Mesenchymal stem cell (in vitro differentiated cells and primary cell): ENCODE measurements at regions not wholly inside any gene's neighbourhood (a gene's known extent, or its start where the extent isn't known, plus 50 kb on each side); places are given as distances from the start of the nearest gene placed in this dataset.

Experiments
- DNase-seq: peaks from one replicate; pipeline ENCODE4 v3.0.0-alpha.2; 2013
- H2AFZ ChIP-seq: one replicate; pipeline ENCODE4 v1.6.1; 2013; ENCODE audit warnings: low read depth, mild to moderate bottlenecking, control low read depth, inconsistent platforms, low read length, moderate library complexity
- H2AK5ac ChIP-seq: 2 replicates; pipeline ENCODE4 v1.6.1; 2013; ENCODE audit warnings: low read length, moderate library complexity, mild to moderate bottlenecking, inconsistent platforms; ENCODE audit not compliant: severe bottlenecking
- H2BK120ac ChIP-seq: one replicate; pipeline ENCODE4 v1.6.1; 2013; ENCODE audit warnings: low read depth, mild to moderate bottlenecking, inconsistent platforms, low read length, moderate library complexity
- H2BK12ac ChIP-seq, 2 experiments: one replicate each; pipeline ENCODE4 v1.6.1; 2013; ENCODE audit warnings: inconsistent platforms in 2 of 2, low read length in 2 of 2, mild to moderate bottlenecking in 2 of 2, moderate library complexity in 2 of 2, control low read depth in 1 of 2
- H2BK15ac ChIP-seq: one replicate; pipeline ENCODE4 v1.6.1; 2013; ENCODE audit warnings: mild to moderate bottlenecking, low read depth, inconsistent platforms; ENCODE audit not compliant: poor library complexity, severe bottlenecking
- H2BK5ac ChIP-seq: 2 replicates; pipeline ENCODE4 v1.6.1; 2013; ENCODE audit warnings: low read depth, mild to moderate bottlenecking, low read length, control low read depth, inconsistent platforms; ENCODE audit not compliant: poor library complexity, severe bottlenecking
- H3K14ac ChIP-seq, 2 experiments: one replicate each; pipeline ENCODE4 v1.6.1; 2013; ENCODE audit warnings: inconsistent platforms in 2 of 2, low read length in 2 of 2, control low read depth in 1 of 2, mild to moderate bottlenecking in 1 of 2, moderate library complexity in 1 of 2
- H3K18ac ChIP-seq, 2 experiments: one replicate each; pipeline ENCODE4 v1.6.1; 2013; ENCODE audit warnings: inconsistent platforms in 2 of 2, low read length in 2 of 2, control low read depth in 1 of 2, low read depth in 1 of 2, mild to moderate bottlenecking in 1 of 2
- H3K23ac ChIP-seq, 2 experiments: one replicate each; pipeline ENCODE4 v1.6.1; 2013; ENCODE audit warnings: inconsistent platforms in 2 of 2, low read length in 2 of 2, mild to moderate bottlenecking in 2 of 2, moderate library complexity in 2 of 2, control low read depth in 1 of 2
- H3K27ac ChIP-seq: 2 replicates; pipeline ENCODE4 v1.5.1; 2013; ENCODE audit warnings: mild to moderate bottlenecking, moderate library complexity, low read length, control low read depth, inconsistent platforms; ENCODE audit not compliant: poor library complexity, severe bottlenecking
- H3K27me3 ChIP-seq, 2 experiments: 2 replicates each; pipeline versions ENCODE4 v1.6.1 to v1.7.0; 2013; ENCODE audit warnings: low read length in 2 of 2, mild to moderate bottlenecking in 2 of 2, moderate library complexity in 2 of 2, control low read depth in 1 of 2, inconsistent platforms in 1 of 2; ENCODE audit not compliant: control insufficient read depth in 1 of 2, insufficient read depth in 1 of 2
- H3K36me3 ChIP-seq, 2 experiments: 2 replicates each; pipeline versions ENCODE4 v1.6.1 to v1.7.0; 2013; ENCODE audit warnings: low read length in 2 of 2, control low read depth in 1 of 2, inconsistent platforms in 1 of 2, low read depth in 1 of 2, mild to moderate bottlenecking in 1 of 2; ENCODE audit not compliant: insufficient read depth in 2 of 2, control insufficient read depth in 1 of 2
- H3K4ac ChIP-seq, 2 experiments: one replicate each; pipeline ENCODE4 v1.6.1; 2013; ENCODE audit warnings: inconsistent platforms in 2 of 2, low read length in 2 of 2, mild to moderate bottlenecking in 2 of 2, moderate library complexity in 2 of 2, control low read depth in 1 of 2, low read depth in 1 of 2
- H3K4me1 ChIP-seq: 2 replicates; pipeline ENCODE4 v1.6.1; 2013; ENCODE audit warnings: low read depth, low read length, control low read depth; ENCODE audit not compliant: control insufficient read depth, insufficient read depth
- H3K4me2 ChIP-seq: 2 replicates; pipeline ENCODE4 v1.6.1; 2013; ENCODE audit warnings: low read length, mild to moderate bottlenecking, inconsistent platforms; ENCODE audit not compliant: poor library complexity, severe bottlenecking
- H3K4me3 ChIP-seq, 2 experiments: 2 replicates each; pipeline versions ENCODE4 v1.5.1 to v1.7.0; 2013; ENCODE audit warnings: low read length in 2 of 2, mild to moderate bottlenecking in 2 of 2, control low read depth in 1 of 2, low read depth in 1 of 2; ENCODE audit not compliant: insufficient read depth in 1 of 2
- H3K79me1 ChIP-seq: replicated peaks from 2 replicates; pipeline ENCODE4 v1.6.1; 2013; ENCODE audit warnings: mild to moderate bottlenecking, control low read depth, low read length, inconsistent platforms; ENCODE audit not compliant: poor library complexity, severe bottlenecking
- H3K9ac ChIP-seq: 2 replicates; pipeline ENCODE4 v1.7.0; 2013; ENCODE audit warnings: mild to moderate bottlenecking, low read length, moderate library complexity
- H3K9me3 ChIP-seq: 2 replicates; pipeline ENCODE4 v1.7.0; 2013; ENCODE audit warnings: mild to moderate bottlenecking, low read length; ENCODE audit not compliant: control insufficient read depth
- H4K8ac ChIP-seq: one replicate; pipeline ENCODE4 v1.6.1; 2013; ENCODE audit warnings: inconsistent platforms, mild to moderate bottlenecking, low read length, moderate library complexity
- H4K91ac ChIP-seq: one replicate; pipeline ENCODE4 v1.6.1; 2013; ENCODE audit warnings: mild to moderate bottlenecking, low read length, inconsistent platforms
- WGBS: methylation state at CpG from one replicate; pipeline ENCODE4 v1.1.7; 2013; ENCODE audit warnings: mixed read lengths; 5-methylcytosine and 5-hydroxymethylcytosine counted together

- no peaks in the 10 kb centered on the region for H3K27me3 ChIP-seq
- no peak overlapping the region for H3K27ac ChIP-seq
- H3K4me1 ChIP-seq = no peaks in the 10 kb centered on the region
- no peak overlapping the region for H3K4me3 ChIP-seq
- H3K4me2 ChIP-seq = no peak overlapping the region
- H2AK5ac ChIP-seq = no peak overlapping the region
- no peak overlapping the region for H2BK120ac ChIP-seq
- no peak overlapping the region for H4K8ac ChIP-seq
- 44% methylated on average over 4 of the region's 5 CpGs for WGBS
- H2BK5ac ChIP-seq = no peak overlapping the region
- no peak overlapping the region for H2BK15ac ChIP-seq
- no peak overlapping the region for H2BK12ac ChIP-seq
- no peak for DNase-seq
- no peaks in the 10 kb centered on the region for H3K9me3 ChIP-seq
- H3K9ac ChIP-seq = no peak overlapping the region
- H3K23ac ChIP-seq = no peak overlapping the region
- H2AFZ ChIP-seq = no peak overlapping the region
- no peak overlapping the region for H4K91ac ChIP-seq
- no peak overlapping the region for H3K4ac ChIP-seq
- no peaks in the 10 kb centered on the region for H3K36me3 ChIP-seq
- H3K14ac ChIP-seq = no peak overlapping the region
- H3K79me1 ChIP-seq = no peaks in the 10 kb centered on the region
- H3K18ac ChIP-seq = no peak overlapping the region
These were observed 84.8 kb upstream of the CRIM1 start for GRCh38 chr2:36270758-36271157.

DNA sequence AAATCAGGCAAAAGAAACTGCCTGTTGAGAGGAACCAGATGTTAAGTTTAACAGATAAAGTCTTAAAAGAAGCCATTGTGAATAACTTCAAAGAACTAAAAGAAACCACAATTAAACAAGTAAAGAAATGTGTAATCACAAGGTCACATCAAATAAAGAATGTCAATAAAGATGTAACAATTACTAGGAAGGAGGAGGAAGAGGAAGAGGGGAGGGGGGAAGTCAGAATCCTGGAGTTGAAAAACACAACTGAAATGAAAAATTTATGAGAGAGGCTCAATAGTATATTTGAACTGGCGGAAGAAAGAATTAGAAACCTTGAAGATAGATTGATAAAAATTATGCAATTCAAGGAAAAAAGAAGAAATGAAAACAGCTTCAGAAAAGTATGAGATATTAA lies 88.4 kb upstream of the CRIM1 start:
- WGBS = no CpG with 5 or more reads among the region's 1 CpG
- Histone ChIP-seq H2BK120ac (no peak overlapping the region), H3K9me3 (no peaks in the 10 kb centered on the region), H3K27ac (no peak overlapping the region), H3K4me1 (no peaks in the 10 kb centered on the region), H3K79me1 (no peaks in the 10 kb centered on the region), H3K36me3 (no peaks in the 10 kb centered on the region), H3K9ac (no peak overlapping the region), H2BK5ac (no peak overlapping the region), H3K4me2 (no peak overlapping the region), H4K8ac (no peak overlapping the region), H3K23ac (no peak overlapping the region), H2BK15ac (no peak overlapping the region), H2BK12ac (no peak overlapping the region), H4K91ac (no peak overlapping the region), H2AK5ac (no peak overlapping the region), H3K4me3 (no peak overlapping the region), H3K27me3 (no peaks in the 10 kb centered on the region), H2AFZ (no peak overlapping the region), H3K4ac (no peak overlapping the region), H3K18ac (no peak overlapping the region), H3K14ac (no peak overlapping the region)
- no peak for DNase-seq

- H2BK12ac ChIP-seq = no peak overlapping the region
- H3K4me2 ChIP-seq = no peak overlapping the region
- no peaks in the 10 kb centered on the region for H3K9me3 ChIP-seq
- H3K23ac ChIP-seq = no peak overlapping the region
- no peaks in the 10 kb centered on the region for H3K36me3 ChIP-seq
- no peak overlapping the region for H3K14ac ChIP-seq
- H3K4me3 ChIP-seq = no peak overlapping the region
- DNase-seq = no peak
- no peaks in the 10 kb centered on the region for H3K79me1 ChIP-seq
- no peaks in the 10 kb centered on the region for H3K27me3 ChIP-seq
- no peak overlapping the region for H2BK15ac ChIP-seq
- H3K18ac ChIP-seq = no peak overlapping the region
- H3K27ac ChIP-seq = no peak overlapping the region
- no peak overlapping the region for H2BK120ac ChIP-seq
- H4K8ac ChIP-seq = no peak overlapping the region
- H3K9ac ChIP-seq = no peak overlapping the region
- H2BK5ac ChIP-seq = no peak overlapping the region
- H4K91ac ChIP-seq = no peak overlapping the region
- H2AK5ac ChIP-seq = no peak overlapping the region
- 100% methylated on average over 2 of the region's 2 CpGs for WGBS
- H2AFZ ChIP-seq = no peak overlapping the region
- H3K4me1 ChIP-seq = no peaks in the 10 kb centered on the region
- H3K4ac ChIP-seq = no peak overlapping the region
These were observed 88.9 kb upstream of the CRIM1 start for GRCh38 chr2:36266536-36267121.

DNA sequence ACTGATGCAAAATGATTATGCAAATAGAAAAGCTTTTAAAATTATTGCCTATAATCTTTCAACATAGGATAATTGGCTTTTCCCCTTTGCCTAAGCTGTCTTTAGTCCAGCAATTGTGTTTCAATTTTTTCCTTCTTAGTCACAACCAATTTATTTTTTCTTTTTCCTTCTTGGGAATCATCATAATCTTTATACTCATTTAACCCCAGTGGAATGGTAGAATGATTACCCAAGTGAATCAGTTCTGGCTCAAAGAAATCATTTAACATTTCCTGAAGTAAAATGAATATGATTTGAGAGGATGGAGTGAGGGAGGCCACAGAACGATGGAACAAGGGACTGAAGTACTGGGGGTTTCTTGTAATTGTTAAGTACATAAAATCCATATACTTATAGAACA lies 93.0 kb upstream of the CRIM1 start:
- H3K4me3 ChIP-seq = no peak overlapping the region
- H3K79me1 ChIP-seq = no peaks in the 10 kb centered on the region
- H3K14ac ChIP-seq = no peak overlapping the region
- H3K18ac ChIP-seq = no peak overlapping the region
- H4K91ac ChIP-seq = no peak overlapping the region
- no peak overlapping the region for H2BK5ac ChIP-seq
- no peak overlapping the region for H3K4ac ChIP-seq
- no peak overlapping the region for H2BK15ac ChIP-seq
- H2AFZ ChIP-seq = no peak overlapping the region
- no peak overlapping the region for H2AK5ac ChIP-seq
- H3K9ac ChIP-seq = no peak overlapping the region
- no peaks in the 10 kb centered on the region for H3K4me1 ChIP-seq
- H3K27ac ChIP-seq = no peak overlapping the region
- H3K4me2 ChIP-seq = no peak overlapping the region
- DNase-seq = no peak
- H4K8ac ChIP-seq = no peak overlapping the region
- no peak overlapping the region for H3K23ac ChIP-seq
- H3K36me3 ChIP-seq = no peaks in the 10 kb centered on the region
- no CpG with 5 or more reads among the region's 1 CpG for WGBS
- no peaks in the 10 kb centered on the region for H3K9me3 ChIP-seq
- H2BK12ac ChIP-seq = no peak overlapping the region
- H3K27me3 ChIP-seq = no peaks in the 10 kb centered on the region
- H2BK120ac ChIP-seq = no peak overlapping the region
